Tibial nerve (tissue), 3 donors: ENCODE measurements at regions not wholly inside any gene's neighbourhood (a gene's known extent, or its start where the extent isn't known, plus 50 kb on each side); places are given as distances from the start of the nearest gene placed in this dataset.
"Not testable (repeated sequence)": the region's sequence is repeated elsewhere in the genome, so short reads cannot be mapped to it uniquely, and the experiment has no call there.

Source experiments
- CTCF ChIP-seq, 5 experiments: fragments of 200-600 bp in 3 of 5; fragments of 450-650 bp in 2 of 5; sonication (generic) in 3 of 5; IDR thresholded peaks; one replicate each; pipeline ENCODE4 v1.5.1; 2016 to 2019; ENCODE audit warnings: antibody characterized with exemption in 5 of 5, mild to moderate bottlenecking in 3 of 5, moderate library complexity in 2 of 5
- POLR2A ChIP-seq, 2 donors: fragments of 450-650 bp; IDR thresholded peaks; one replicate each; pipeline ENCODE4 v1.6.1; 2017; ENCODE audit warnings: antibody characterized with exemption in 2 of 2, mild to moderate bottlenecking in 2 of 2, moderate library complexity in 2 of 2

- not testable (repeated sequence) for TF ChIP-seq CTCF, POLR2A (IDR thresholded peaks at IDR 0.05)
Observed at GRCh38 chr2:130265570-130266247, 67.5 kb upstream of the TUBA3E start.
